Ovary (tissue), 3 donors: ENCODE measurements at regions not wholly inside any gene's neighbourhood (a gene's known extent, or its start where the extent isn't known, plus 50 kb on each side); places are given as distances from the start of the nearest gene placed in this dataset.

Source experiments
- CTCF ChIP-seq, 3 donors: fragments of 450-650 bp in 2 of 3; fragments of 200-600 bp in 1 of 3; IDR thresholded peaks; one replicate each; pipeline versions ENCODE4 v1.5.1 to v1.8.0; 2016 to 2022; ENCODE audit warnings: antibody characterized with exemption in 3 of 3, mild to moderate bottlenecking in 1 of 3
- EP300 ChIP-seq: sonication (generic); formaldehyde crosslinking; IDR thresholded peaks from one replicate; pipeline ENCODE4 v1.6.1; 2017; ENCODE audit warnings: antibody characterized with exemption
- donor health status: DM: no; HTN: no; CAD: no.

- TF ChIP-seq CTCF (IDR thresholded peaks at IDR 0.05): no peak
- no peak for TF ChIP-seq EP300
These were observed 69.4 kb downstream of the ARL4A start for GRCh38 chr7:12756821-12757220.
